ENCODE measurements at regions not wholly inside any gene's neighbourhood (a gene's known extent, or its start where the extent isn't known, plus 50 kb on each side); places are given as distances from the start of the nearest gene placed in this dataset.

- TF ChIP-seq CTCF (conservative IDR thresholded peaks at IDR 0.05; ENCODE audit: low read depth, low read length), result no peak
- DNase-seq (ENCODE audit: low read depth), result no peak
- H3K4me3 ChIP-seq (ENCODE audit: low read length), result no peak overlapping the region
These were observed 424.4 kb upstream of the ID2 start for GRCh38 chr2:8257502-8257901.

GRCh38 chr2:8258406-8258805, 423.4 kb upstream of the ID2 start:
- DNase-seq (ENCODE audit: low read depth), result no peak
- no peak for TF ChIP-seq CTCF (conservative IDR thresholded peaks at IDR 0.05; ENCODE audit: low read depth, low read length)
- no peak overlapping the region for H3K4me3 ChIP-seq (ENCODE audit: low read length)

- no peak for TF ChIP-seq CTCF (conservative IDR thresholded peaks at IDR 0.05; ENCODE audit: low read depth, low read length)
- H3K4me3 ChIP-seq (ENCODE audit: low read length), result no peak overlapping the region
- DNase-seq (ENCODE audit: low read depth), result no peak
These were observed 422.6 kb upstream of the ID2 start for GRCh38 chr2:8259106-8259840.

GRCh38 chr2:8259841-8260178, 422.0 kb upstream of the ID2 start:
- H3K4me3 ChIP-seq (ENCODE audit: low read length), result no peak overlapping the region
- TF ChIP-seq CTCF (conservative IDR thresholded peaks at IDR 0.05; ENCODE audit: low read depth, low read length), result no peak
- DNase-seq (ENCODE audit: low read depth), result no peak

GRCh38 chr2:8260213-8260612, 421.6 kb upstream of the ID2 start:
- DNase-seq (ENCODE audit: low read depth), result no peak
- TF ChIP-seq CTCF (conservative IDR thresholded peaks at IDR 0.05; ENCODE audit: low read depth, low read length), result no peak
- no peak overlapping the region for H3K4me3 ChIP-seq (ENCODE audit: low read length)

GRCh38 chr2:8263901-8264300, 418.0 kb upstream of the ID2 start:
- H3K4me3 ChIP-seq (ENCODE audit: low read length), result no peak overlapping the region
- TF ChIP-seq CTCF (conservative IDR thresholded peaks at IDR 0.05; ENCODE audit: low read depth, low read length), result no peak
- no peak for DNase-seq (ENCODE audit: low read depth)

GRCh38 chr2:8264981-8265380, 416.9 kb upstream of the ID2 start:
- TF ChIP-seq CTCF (conservative IDR thresholded peaks at IDR 0.05; ENCODE audit: low read depth, low read length), result no peak
- no peak overlapping the region for H3K4me3 ChIP-seq (ENCODE audit: low read length)
- DNase-seq (ENCODE audit: low read depth), result no peak

All from retinal pigment epithelial cell (primary cell).